HepG2 (cell line): ENCODE measurements at regions not wholly inside any gene's neighbourhood (a gene's known extent, or its start where the extent isn't known, plus 50 kb on each side); places are given as distances from the start of the nearest gene placed in this dataset.
A peak's percentile ranks its signal among the peaks of the same experiment; 100 is the strongest.

Experiments used
- ATF1 ChIP-seq: IDR thresholded peaks from 2 replicates; pipeline ENCODE4 v1.6.1; 2016; ENCODE audit warnings: mild to moderate bottlenecking, control low read depth
- CENPX ChIP-seq: sonication (generic); formaldehyde crosslinking; IDR thresholded peaks from 2 replicates; pipeline ENCODE4 v1.9.0; 2021; ENCODE audit warnings: mild to moderate bottlenecking, missing genetic modification reagents, moderate library complexity
- DNMT3B ChIP-seq: conservative IDR thresholded peaks from 2 replicates; pipeline ENCODE4 v1.6.1; 2016; ENCODE audit warnings: missing biosample characterization, control low read depth
- DPF2 ChIP-seq: sonication (generic); formaldehyde crosslinking; IDR thresholded peaks from 2 replicates; pipeline ENCODE4 v1.4.0; 2020; ENCODE audit warnings: mild to moderate bottlenecking, low read depth, missing genetic modification reagents, borderline replicate concordance
- KLF15 ChIP-seq: sonication (generic); formaldehyde crosslinking; IDR thresholded peaks from 2 replicates; pipeline ENCODE4 v1.8.1; 2023; ENCODE audit warnings: borderline replicate concordance, mild to moderate bottlenecking, inconsistent platforms, missing genetic modification reagents, mixed read lengths
- NCOA2 ChIP-seq: sonication (generic); formaldehyde crosslinking; IDR thresholded peaks from 2 replicates; pipeline ENCODE4 v1.8.0; 2022; ENCODE audit warnings: inconsistent platforms
- NR2F6 ChIP-seq, 2 experiments: IDR thresholded peaks; 2 replicates each; pipeline ENCODE4 v1.6.1; 2016; ENCODE audit warnings: antibody characterized with exemption in 1 of 2, mild to moderate bottlenecking in 1 of 2
- RCOR2 ChIP-seq: IDR thresholded peaks from 2 replicates; pipeline ENCODE4 v1.6.1; 2016; ENCODE audit warnings: missing biosample characterization, missing genetic modification reagents
- REXO4 ChIP-seq: sonication (generic); formaldehyde crosslinking; IDR thresholded peaks from 2 replicates; pipeline ENCODE4 v1.8.0; 2022; ENCODE audit warnings: missing genetic modification reagents, mild to moderate bottlenecking, borderline replicate concordance
- SALL2 ChIP-seq: sonication (generic); formaldehyde crosslinking; IDR thresholded peaks from 2 replicates; pipeline ENCODE4 v1.8.1; 2023; ENCODE audit warnings: mild to moderate bottlenecking, missing genetic modification reagents, inconsistent platforms
- TBP ChIP-seq: sonication (generic); formaldehyde crosslinking; IDR thresholded peaks from 2 replicates; pipeline ENCODE4 v1.5.0; 2020; ENCODE audit warnings: missing genetic modification reagents
- ZNF180 ChIP-seq: sonication (generic); formaldehyde crosslinking; IDR thresholded peaks from 2 replicates; pipeline ENCODE4 v1.4.0; 2020; ENCODE audit warnings: low read depth, missing genetic modification reagents, borderline replicate concordance
- ZNF441 ChIP-seq: sonication (generic); formaldehyde crosslinking; IDR thresholded peaks from 2 replicates; pipeline ENCODE4 v1.7.0; 2021; ENCODE audit warnings: missing genetic modification reagents, borderline replicate concordance
- ZNF746 ChIP-seq: sonication (generic); formaldehyde crosslinking; IDR thresholded peaks from 2 replicates; pipeline ENCODE4 v1.8.0; 2022; ENCODE audit warnings: mild to moderate bottlenecking, missing genetic modification reagents
- TF ChIP-seq, protein P1 (sequence below): sonication (generic); formaldehyde crosslinking; IDR thresholded peaks from 2 replicates; pipeline ENCODE4 v1.8.0; 2022; ENCODE audit warnings: missing genetic modification reagents, mild to moderate bottlenecking, inconsistent platforms, borderline replicate concordance
- TF ChIP-seq, protein P2 (sequence below): IDR thresholded peaks from 2 replicates; pipeline ENCODE4 v1.6.1; 2012; ENCODE audit warnings: inconsistent platforms
- TF ChIP-seq, protein P3 (sequence below): sonication (generic); formaldehyde crosslinking; IDR thresholded peaks from 2 replicates; pipeline ENCODE4 v1.4.0; 2020; ENCODE audit warnings: missing genetic modification reagents
- TF ChIP-seq, protein P4 (sequence below): sonication (generic); formaldehyde crosslinking; IDR thresholded peaks from 2 replicates; pipeline ENCODE4 v1.4.0; 2020; ENCODE audit warnings: missing genetic modification reagents, borderline replicate concordance

DNA sequence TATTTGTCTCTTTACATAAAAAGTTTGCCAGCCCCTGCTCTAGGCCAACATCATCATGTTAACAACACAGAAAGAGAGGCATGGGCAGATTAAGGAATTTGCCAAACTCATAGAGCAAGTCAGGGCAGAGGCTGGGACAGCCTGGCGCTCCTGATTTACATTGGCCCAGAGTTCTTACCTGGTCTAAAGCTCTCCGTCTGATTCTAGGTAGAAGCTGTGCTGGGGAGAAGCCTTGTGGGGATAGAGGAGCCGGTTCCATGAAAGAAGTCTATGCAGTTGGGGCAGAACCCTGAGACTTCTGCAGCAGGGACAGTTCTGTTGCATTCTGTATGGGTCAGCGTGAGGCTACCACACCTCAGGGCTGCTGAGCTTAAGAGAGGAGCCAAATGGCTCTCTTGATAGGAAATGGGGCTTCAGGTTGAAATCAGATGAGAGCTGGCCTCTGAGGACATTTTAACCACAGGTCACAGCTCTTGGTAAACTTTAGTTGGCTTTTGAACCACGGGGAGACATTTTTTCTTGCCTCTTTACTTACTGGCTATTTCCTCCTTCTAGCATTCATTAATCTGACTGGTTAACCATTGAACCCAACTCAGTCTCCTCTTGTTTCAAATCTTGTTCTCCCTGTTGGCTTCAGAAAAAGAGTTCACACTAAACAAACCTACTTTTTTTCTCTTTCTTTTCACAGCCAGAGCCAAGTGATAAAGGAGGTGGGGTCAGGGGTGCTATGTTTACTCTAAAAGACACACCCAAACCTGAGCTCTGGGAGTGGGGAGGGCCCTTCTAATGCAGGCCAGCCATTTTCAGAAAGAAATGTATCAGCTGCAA is 250.7 kb downstream of the OPA1 start (continued):
- TF ChIP-seq, protein P1, sequence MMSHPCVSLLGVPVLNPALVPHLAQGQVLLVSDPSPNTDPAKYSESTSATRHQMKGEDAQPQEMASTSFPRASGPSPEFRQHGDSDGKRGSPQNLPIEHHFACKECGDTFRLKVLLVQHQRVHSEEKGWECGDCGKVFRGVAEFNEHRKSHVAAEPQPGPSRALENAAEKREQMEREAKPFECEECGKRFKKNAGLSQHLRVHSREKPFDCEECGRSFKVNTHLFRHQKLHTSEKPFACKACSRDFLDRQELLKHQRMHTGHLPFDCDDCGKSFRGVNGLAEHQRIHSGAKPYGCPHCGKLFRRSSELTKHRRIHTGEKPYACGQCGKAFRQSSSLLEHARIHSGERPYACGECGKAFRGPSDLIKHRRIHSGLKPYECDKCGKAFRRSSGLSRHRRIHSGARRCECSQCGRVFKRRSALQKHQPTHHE (CRISPR knock-in tag), result no peak
- TF ChIP-seq CENPX (CRISPR knock-in tag) (no peak), DNMT3B (no peak), ZNF180 (no peak), NR2F6 (IDR thresholded peaks at IDR 0.05) (peak; percentile 51), NR2F6 (CRISPR knock-in tag; IDR thresholded peaks at IDR 0.05) (no peak), SALL2 (no peak), ZNF441 (no peak), TBP (CRISPR knock-in tag) (no peak), KLF15 (CRISPR knock-in tag) (no peak), RCOR2 (CRISPR knock-in tag) (no peak), NCOA2 (CRISPR knock-in tag) (peak; percentile 26; the same call in 1 of the 2 replicates), REXO4 (CRISPR knock-in tag) (no peak), ATF1 (CRISPR knock-in tag) (no peak), DPF2 (no peak), ZNF746 (no peak)
- TF ChIP-seq, protein P2, sequence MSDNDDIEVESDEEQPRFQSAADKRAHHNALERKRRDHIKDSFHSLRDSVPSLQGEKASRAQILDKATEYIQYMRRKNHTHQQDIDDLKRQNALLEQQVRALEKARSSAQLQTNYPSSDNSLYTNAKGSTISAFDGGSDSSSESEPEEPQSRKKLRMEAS, result no peak
- TF ChIP-seq, protein P3, sequence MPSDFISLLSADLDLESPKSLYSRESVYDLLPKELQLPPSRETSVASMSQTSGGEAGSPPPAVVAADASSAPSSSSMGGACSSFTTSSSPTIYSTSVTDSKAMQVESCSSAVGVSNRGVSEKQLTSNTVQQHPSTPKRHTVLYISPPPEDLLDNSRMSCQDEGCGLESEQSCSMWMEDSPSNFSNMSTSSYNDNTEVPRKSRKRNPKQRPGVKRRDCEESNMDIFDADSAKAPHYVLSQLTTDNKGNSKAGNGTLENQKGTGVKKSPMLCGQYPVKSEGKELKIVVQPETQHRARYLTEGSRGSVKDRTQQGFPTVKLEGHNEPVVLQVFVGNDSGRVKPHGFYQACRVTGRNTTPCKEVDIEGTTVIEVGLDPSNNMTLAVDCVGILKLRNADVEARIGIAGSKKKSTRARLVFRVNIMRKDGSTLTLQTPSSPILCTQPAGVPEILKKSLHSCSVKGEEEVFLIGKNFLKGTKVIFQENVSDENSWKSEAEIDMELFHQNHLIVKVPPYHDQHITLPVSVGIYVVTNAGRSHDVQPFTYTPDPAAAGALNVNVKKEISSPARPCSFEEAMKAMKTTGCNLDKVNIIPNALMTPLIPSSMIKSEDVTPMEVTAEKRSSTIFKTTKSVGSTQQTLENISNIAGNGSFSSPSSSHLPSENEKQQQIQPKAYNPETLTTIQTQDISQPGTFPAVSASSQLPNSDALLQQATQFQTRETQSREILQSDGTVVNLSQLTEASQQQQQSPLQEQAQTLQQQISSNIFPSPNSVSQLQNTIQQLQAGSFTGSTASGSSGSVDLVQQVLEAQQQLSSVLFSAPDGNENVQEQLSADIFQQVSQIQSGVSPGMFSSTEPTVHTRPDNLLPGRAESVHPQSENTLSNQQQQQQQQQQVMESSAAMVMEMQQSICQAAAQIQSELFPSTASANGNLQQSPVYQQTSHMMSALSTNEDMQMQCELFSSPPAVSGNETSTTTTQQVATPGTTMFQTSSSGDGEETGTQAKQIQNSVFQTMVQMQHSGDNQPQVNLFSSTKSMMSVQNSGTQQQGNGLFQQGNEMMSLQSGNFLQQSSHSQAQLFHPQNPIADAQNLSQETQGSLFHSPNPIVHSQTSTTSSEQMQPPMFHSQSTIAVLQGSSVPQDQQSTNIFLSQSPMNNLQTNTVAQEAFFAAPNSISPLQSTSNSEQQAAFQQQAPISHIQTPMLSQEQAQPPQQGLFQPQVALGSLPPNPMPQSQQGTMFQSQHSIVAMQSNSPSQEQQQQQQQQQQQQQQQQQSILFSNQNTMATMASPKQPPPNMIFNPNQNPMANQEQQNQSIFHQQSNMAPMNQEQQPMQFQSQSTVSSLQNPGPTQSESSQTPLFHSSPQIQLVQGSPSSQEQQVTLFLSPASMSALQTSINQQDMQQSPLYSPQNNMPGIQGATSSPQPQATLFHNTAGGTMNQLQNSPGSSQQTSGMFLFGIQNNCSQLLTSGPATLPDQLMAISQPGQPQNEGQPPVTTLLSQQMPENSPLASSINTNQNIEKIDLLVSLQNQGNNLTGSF (CRISPR knock-in tag), result no peak
- TF ChIP-seq, protein P4, sequence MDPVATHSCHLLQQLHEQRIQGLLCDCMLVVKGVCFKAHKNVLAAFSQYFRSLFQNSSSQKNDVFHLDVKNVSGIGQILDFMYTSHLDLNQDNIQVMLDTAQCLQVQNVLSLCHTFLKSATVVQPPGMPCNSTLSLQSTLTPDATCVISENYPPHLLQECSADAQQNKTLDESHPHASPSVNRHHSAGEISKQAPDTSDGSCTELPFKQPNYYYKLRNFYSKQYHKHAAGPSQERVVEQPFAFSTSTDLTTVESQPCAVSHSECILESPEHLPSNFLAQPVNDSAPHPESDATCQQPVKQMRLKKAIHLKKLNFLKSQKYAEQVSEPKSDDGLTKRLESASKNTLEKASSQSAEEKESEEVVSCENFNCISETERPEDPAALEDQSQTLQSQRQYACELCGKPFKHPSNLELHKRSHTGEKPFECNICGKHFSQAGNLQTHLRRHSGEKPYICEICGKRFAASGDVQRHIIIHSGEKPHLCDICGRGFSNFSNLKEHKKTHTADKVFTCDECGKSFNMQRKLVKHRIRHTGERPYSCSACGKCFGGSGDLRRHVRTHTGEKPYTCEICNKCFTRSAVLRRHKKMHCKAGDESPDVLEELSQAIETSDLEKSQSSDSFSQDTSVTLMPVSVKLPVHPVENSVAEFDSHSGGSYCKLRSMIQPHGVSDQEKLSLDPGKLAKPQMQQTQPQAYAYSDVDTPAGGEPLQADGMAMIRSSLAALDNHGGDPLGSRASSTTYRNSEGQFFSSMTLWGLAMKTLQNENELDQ (CRISPR knock-in tag), result no peak
